DND-41 (cell line): ENCODE measurements at regions not wholly inside any gene's neighbourhood (a gene's known extent, or its start where the extent isn't known, plus 50 kb on each side); places are given as distances from the start of the nearest gene placed in this dataset.

ENCODE experiments used
- ATAC-seq: fragments of 200-7000 bp; cut with Tn5 transposase; 3 replicates; pipeline ENCODE4 v1.9.1; 2021; ENCODE audit warnings: low read depth; ENCODE audit not compliant: insufficient read depth
- DNase-seq: peaks from one replicate; pipeline ENCODE4 v3.0.0-alpha.2; 2020
- H2AFZ ChIP-seq: 2 replicates; pipeline ENCODE4 v1.6.0; 2012; ENCODE audit warnings: low read depth, low read length
- H3K27ac ChIP-seq: 2 replicates; pipeline ENCODE4 v1.5.1; 2012; ENCODE audit warnings: low read length, inconsistent platforms
- H3K27me3 ChIP-seq: fragments of 200-600 bp; sonication (generic); 2 replicates; pipeline ENCODE4 v1.6.0; 2012; ENCODE audit warnings: low read length, mild to moderate bottlenecking, inconsistent platforms; ENCODE audit not compliant: insufficient read depth, poor library complexity
- H3K36me3 ChIP-seq: 2 replicates; pipeline ENCODE4 v1.5.1; 2012; ENCODE audit warnings: low read length, inconsistent platforms; ENCODE audit not compliant: insufficient read depth
- H3K4me1 ChIP-seq: 2 replicates; pipeline ENCODE4 v1.5.1; 2012; ENCODE audit warnings: mild to moderate bottlenecking, low read length; ENCODE audit not compliant: insufficient read depth
- H3K4me2 ChIP-seq: 2 replicates; pipeline ENCODE4 v1.6.0; 2012; ENCODE audit warnings: mild to moderate bottlenecking, moderate library complexity, low read length, inconsistent platforms; ENCODE audit not compliant: insufficient read depth
- H3K4me3 ChIP-seq, 2 experiments: fragments of 200-600 bp in 1 of 2; shearing (Covaris generic) in 1 of 2; 2 replicates each; pipeline ENCODE4 v1.5.1; 2012 to 2016; ENCODE audit warnings: inconsistent platforms in 2 of 2, low read length in 2 of 2, mild to moderate bottlenecking in 2 of 2, low read depth in 1 of 2, moderate library complexity in 1 of 2
- H3K79me2 ChIP-seq: 2 replicates; pipeline ENCODE4 v1.6.0; 2012; ENCODE audit warnings: low read length, inconsistent platforms; ENCODE audit not compliant: insufficient read depth
- H3K9ac ChIP-seq: 2 replicates; pipeline ENCODE4 v1.6.0; 2012; ENCODE audit warnings: low read depth, mild to moderate bottlenecking, inconsistent platforms, low read length, moderate library complexity
- H3K9me3 ChIP-seq: 2 replicates; pipeline ENCODE4 v1.5.1; 2012; ENCODE audit warnings: low read length, moderate library complexity, mild to moderate bottlenecking, inconsistent platforms; ENCODE audit not compliant: insufficient read depth, severe bottlenecking
- H4K20me1 ChIP-seq: 2 replicates; pipeline ENCODE4 v1.6.0; 2012; ENCODE audit warnings: low read length; ENCODE audit not compliant: insufficient read depth
- EZH2 ChIP-seq: IDR thresholded peaks from 3 replicates; pipeline ENCODE4 v1.6.1; 2012; ENCODE audit warnings: borderline replicate concordance, low read depth, mild to moderate bottlenecking, moderate library complexity, low read length, inconsistent platforms; ENCODE audit not compliant: severe bottlenecking
- TF ChIP-seq, protein P1 (sequence below): IDR thresholded peaks from 2 replicates; pipeline ENCODE4 v1.5.1; 2012; ENCODE audit warnings: borderline replicate concordance, low read length, moderate library complexity, mild to moderate bottlenecking; ENCODE audit not compliant: poor library complexity, severe bottlenecking; ENCODE audit errors: extremely low read depth

DNA sequence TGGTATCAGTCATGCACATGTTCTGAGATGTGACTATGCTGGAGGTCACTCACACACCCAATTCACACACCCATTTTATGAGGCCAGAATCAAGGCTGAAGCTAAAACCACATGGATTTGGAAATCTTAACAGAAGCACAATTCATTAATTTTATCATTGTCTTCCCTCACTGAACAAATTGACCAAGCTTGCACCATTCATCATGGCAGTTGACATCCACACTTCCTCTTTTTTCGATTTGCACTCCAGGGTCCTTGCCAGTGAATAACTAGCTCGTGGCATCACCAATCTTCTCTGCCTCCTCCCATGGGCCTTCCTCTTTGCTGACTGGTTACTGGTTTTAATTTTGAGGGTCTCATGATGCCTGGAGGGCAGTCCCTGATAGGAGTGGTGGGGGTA is 123.0 kb upstream of the ASIC2 start:
- Histone ChIP-seq H3K36me3 (no peaks in the 10 kb centered on the region), H3K4me2 (no peak overlapping the region), H2AFZ (no peak overlapping the region), H3K27ac (no peak overlapping the region), H3K4me3 (no peak overlapping the region), H3K9ac (no peak overlapping the region), H3K79me2 (no peaks in the 10 kb centered on the region), H3K27me3 (no peaks in the 10 kb centered on the region), H3K4me1 (no peaks in the 10 kb centered on the region), H3K9me3 (no peaks in the 10 kb centered on the region), H4K20me1 (no peaks in the 10 kb centered on the region)
- no peak for ATAC-seq
- no peak for DNase-seq
- no peak for TF ChIP-seq EZH2
- TF ChIP-seq, protein P1, sequence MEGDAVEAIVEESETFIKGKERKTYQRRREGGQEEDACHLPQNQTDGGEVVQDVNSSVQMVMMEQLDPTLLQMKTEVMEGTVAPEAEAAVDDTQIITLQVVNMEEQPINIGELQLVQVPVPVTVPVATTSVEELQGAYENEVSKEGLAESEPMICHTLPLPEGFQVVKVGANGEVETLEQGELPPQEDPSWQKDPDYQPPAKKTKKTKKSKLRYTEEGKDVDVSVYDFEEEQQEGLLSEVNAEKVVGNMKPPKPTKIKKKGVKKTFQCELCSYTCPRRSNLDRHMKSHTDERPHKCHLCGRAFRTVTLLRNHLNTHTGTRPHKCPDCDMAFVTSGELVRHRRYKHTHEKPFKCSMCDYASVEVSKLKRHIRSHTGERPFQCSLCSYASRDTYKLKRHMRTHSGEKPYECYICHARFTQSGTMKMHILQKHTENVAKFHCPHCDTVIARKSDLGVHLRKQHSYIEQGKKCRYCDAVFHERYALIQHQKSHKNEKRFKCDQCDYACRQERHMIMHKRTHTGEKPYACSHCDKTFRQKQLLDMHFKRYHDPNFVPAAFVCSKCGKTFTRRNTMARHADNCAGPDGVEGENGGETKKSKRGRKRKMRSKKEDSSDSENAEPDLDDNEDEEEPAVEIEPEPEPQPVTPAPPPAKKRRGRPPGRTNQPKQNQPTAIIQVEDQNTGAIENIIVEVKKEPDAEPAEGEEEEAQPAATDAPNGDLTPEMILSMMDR, result no peak

DNA sequence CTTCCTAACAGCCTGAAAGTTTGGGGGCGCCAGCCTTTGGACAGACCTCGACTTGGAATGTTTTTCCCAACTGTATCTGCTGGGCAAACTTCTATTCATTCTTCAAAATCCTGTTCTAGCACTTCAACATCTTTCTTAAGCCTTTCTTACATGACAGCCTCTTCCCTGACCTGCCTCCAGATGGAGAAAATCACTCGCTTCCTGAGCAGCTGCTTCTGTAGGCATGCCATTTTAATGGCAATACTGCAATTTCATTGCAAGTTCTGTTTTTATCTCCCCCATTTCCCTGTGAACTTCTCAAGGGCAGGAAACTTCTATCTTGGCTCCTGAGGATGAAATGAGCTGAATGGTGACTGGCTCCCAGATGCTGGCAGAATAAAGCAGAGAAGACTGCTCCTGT is 128.8 kb upstream of the ASIC2 start:
- no peak overlapping the region for H3K9ac ChIP-seq
- no peak overlapping the region for H3K4me3 ChIP-seq
- H3K27ac ChIP-seq, result no peak overlapping the region
- ATAC-seq, result no peak
- no peaks in the 10 kb centered on the region for H3K4me1 ChIP-seq
- TF ChIP-seq, protein P1, result no peak
- no peak for TF ChIP-seq EZH2
- H4K20me1 ChIP-seq, result no peaks in the 10 kb centered on the region
- DNase-seq, result no peak
- H2AFZ ChIP-seq, result no peak overlapping the region
- H3K36me3 ChIP-seq, result no peaks in the 10 kb centered on the region
- H3K4me2 ChIP-seq, result no peak overlapping the region
- H3K79me2 ChIP-seq, result no peaks in the 10 kb centered on the region
- no peaks in the 10 kb centered on the region for H3K27me3 ChIP-seq
- H3K9me3 ChIP-seq, result no peaks in the 10 kb centered on the region

- H3K27ac ChIP-seq, result no peak overlapping the region
- no peaks in the 10 kb centered on the region for H3K4me1 ChIP-seq
- no peak overlapping the region for H2AFZ ChIP-seq
- TF ChIP-seq, protein P1, result no peak
- no peak for TF ChIP-seq EZH2
- no peaks in the 10 kb centered on the region for H4K20me1 ChIP-seq
- H3K4me2 ChIP-seq, result no peak overlapping the region
- no peak overlapping the region for H3K4me3 ChIP-seq
- no peaks in the 10 kb centered on the region for H3K9me3 ChIP-seq
- no peaks in the 10 kb centered on the region for H3K27me3 ChIP-seq
- ATAC-seq (no peak), DNase-seq (no peak)
- H3K79me2 ChIP-seq, result no peaks in the 10 kb centered on the region
- H3K36me3 ChIP-seq, result no peaks in the 10 kb centered on the region
- no peak overlapping the region for H3K9ac ChIP-seq
Observed at GRCh38 chr17:33433581-33433980, 140.5 kb upstream of the ASIC2 start.

DNA sequence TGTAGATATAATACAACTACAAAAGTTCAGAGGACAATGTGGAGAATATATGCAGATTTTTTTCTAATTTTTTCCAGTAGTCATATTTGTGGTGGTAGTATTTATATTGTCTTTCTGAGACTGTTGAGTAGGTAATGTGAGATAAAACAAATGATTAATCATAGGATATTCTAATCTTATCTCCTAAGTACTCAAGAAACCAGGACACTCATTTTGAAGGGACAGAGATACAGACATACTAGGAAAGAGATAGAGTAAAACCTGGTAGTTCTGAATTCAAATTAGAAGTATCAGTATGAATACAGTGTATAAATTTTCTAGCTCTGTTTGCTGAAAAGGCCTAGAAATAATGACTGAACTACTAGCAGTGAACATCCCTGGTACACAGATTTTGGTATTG is 141.7 kb upstream of the ASIC2 start:
- H3K4me1 ChIP-seq, result no peaks in the 10 kb centered on the region
- no peaks in the 10 kb centered on the region for H3K36me3 ChIP-seq
- H3K79me2 ChIP-seq, result no peaks in the 10 kb centered on the region
- no peaks in the 10 kb centered on the region for H3K9me3 ChIP-seq
- no peaks in the 10 kb centered on the region for H3K27me3 ChIP-seq
- no peak overlapping the region for H3K27ac ChIP-seq
- no peak overlapping the region for H3K4me2 ChIP-seq
- H4K20me1 ChIP-seq, result no peaks in the 10 kb centered on the region
- no peak overlapping the region for H3K4me3 ChIP-seq
- DNase-seq (no peak), ATAC-seq (no peak)
- H2AFZ ChIP-seq, result no peak overlapping the region
- H3K9ac ChIP-seq, result no peak overlapping the region
- TF ChIP-seq EZH2, result no peak
- TF ChIP-seq, protein P1, result no peak
